Fibroblast of skin of right biceps (primary cell): ENCODE measurements at regions not wholly inside any gene's neighbourhood (a gene's known extent, or its start where the extent isn't known, plus 50 kb on each side); places are given as distances from the start of the nearest gene placed in this dataset.

ENCODE experiments used
- DNase-seq: peaks from one replicate; pipeline ENCODE4 v3.0.0-alpha.2; 2013

DNA sequence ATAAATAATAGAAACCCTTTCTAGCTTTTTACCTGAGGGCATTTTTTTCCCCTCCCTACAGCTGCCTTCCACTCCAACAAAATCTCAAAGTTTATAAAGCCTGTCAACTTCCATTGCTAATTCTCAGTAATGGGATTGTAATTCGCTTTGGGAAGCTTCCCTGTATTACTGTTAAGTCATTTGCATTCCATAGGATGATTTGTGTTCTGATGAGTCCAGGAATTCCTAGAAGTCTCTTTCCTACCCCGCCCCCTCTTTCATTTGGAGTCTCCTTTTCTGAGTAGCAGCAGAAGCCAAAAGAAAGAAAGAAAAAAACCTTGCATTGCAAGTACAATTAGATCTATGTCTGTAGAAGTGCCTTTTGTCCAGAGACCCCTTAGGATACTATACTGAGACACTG lies 1033.3 kb downstream of the IGSF11 start:
- DNase-seq, result peak; percentile 36

DNA sequence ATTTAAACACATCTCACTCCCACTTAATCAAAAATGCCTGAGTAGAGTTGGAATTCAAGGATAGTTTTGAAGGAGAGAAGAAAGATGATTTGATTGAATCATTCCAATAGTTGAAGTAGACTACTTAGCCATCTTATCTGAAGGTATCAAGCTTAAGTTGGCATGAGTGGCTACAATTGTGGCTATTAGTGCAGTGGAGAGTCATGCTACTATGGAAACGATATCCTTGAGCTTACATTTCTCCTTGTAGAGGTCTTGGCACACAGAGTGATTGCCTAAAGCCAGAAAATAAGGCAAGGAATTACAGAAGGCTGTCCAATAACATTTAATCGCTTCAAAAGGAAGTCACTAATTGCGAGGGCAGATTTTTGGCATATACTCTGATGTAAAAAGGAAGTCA lies 1022.7 kb downstream of the IGSF11 start:
- DNase-seq, result no peak

DNA sequence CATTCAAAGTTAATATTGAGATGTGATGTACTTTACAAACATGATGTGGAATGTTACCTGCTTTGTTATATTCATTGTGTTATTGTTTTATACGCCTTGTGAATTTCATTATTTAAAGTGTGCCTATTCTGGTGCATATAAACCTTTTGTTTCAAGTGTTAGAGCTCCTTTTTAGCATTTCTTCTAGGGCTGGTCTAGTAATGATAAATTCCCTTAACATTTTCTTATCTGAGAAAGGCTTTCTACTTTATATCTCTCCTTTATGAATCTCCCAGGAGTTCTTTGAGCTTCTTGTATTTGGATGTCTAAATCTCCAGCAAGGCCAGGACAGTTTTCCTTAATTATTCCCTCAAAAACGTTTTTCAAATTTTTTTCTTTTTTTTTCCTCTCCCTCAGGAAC lies 1005.6 kb downstream of the IGSF11 start:
- DNase-seq, result no peak

DNA sequence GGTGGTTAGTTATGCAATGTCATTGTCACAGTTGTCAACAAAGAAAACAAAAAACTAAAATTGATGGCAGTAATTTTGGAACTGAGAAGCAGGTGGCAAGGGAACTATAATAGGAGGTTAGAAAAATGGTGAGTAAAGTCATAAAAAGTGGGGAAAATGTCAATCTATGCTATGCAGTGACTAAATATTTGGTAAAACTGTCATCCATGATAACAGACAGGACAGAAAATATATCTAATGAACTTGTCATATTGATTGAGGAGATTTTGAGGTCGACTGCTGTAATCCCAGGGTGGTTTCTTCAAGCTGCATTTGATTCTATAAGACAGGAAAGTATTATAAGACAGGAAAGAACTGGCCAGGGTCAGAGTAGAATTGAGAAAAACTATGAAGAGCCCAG lies 998.4 kb downstream of the IGSF11 start:
- DNase-seq, result no peak

DNA sequence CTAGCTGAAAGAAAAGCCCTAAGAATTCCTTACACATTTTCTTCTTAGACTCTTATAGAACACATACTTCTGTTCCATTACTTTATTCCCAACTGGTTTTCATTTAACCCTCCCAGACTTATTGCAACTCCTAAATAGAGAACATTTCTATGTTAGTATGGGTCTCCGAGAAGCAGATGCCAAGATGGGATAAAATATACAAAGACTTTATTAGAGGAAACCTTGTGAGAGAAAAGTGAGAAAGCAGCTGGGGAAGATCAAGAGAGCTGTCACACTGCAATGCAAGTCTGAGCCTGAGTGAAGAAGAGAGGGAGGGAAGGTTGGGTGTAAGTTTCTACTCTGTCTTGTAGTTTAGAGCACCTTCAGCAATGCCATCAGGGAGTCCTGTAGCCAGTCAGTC lies 979.3 kb downstream of the IGSF11 start:
- no peak for DNase-seq

DNA sequence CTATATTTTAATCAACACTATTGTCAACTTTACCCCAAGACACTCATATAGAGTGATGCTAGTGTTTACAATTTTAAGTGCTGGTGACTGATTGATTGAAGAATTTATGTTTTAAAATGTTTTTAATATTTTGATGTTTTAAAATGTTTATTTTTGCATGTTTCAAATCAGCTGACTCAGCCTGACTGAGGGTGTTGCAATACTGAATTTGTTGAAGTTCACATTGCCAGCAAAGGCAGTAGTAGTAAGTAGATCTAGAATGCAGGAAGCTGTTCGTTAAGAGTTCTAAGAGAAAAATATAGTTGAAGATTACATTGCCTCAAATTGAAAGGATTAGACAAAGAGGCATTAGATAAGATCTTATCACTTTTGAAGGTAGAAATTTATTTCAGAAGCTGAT lies 977.6 kb downstream of the IGSF11 start:
- no peak for DNase-seq

DNA sequence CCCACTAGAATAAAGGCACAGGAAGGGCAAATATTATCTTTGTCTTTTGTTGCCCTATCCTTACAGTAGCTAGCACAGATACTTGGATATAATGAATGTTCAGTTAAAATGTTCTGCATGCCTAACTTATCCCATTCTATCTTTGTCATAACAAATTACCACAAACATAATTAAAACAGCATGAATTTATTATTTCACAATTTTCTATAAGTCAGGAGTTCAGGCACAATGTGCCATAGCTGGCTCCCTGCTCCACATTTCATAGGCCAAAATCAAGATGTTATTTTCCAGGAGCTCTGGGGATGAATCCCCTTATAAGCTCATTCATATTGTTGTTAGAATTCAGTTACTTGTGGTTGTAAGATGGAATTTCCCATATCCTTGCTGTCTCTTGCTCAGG lies 975.5 kb downstream of the IGSF11 start:
- DNase-seq, result peak; percentile 3

DNA sequence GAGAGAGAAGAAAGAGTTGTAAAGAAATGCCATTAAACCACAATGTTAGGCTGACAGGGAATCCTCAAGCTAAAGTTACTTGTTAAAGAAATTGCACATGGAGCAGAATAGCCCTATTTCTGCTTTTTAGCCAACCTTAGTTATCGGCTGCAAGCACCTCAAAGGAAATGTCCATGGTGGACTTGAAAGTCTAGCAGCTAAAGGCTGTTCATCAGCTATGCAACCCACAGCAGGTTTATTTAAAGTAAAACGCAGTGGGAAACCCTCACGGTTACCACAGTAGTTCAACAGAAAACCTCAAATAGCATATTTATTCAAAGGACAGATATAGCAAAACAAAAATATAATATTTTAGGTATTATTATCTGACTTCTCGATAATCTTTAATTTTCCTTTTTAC lies 967.2 kb downstream of the IGSF11 start:
- no peak for DNase-seq

DNA sequence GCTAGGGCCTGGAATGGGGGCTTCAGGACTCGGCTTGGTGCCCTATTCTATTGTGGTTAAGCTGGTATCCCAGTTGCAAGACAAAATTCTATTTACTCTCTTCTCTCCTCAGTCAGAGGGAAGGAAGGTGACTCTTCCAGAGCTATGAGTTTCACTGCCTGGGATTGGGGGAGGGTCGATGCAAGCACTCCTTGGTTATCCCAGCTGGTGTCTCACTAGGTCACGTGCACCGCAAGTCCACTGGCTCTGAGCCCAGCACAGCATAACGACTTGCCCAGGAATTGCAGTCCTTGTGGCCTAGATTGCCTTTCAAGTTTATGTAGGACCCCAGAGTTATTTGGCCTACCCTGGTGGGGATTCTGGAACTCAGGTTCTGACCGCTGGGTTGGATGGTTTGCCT lies 958.8 kb downstream of the IGSF11 start:
- peak; percentile 4 for DNase-seq

DNA sequence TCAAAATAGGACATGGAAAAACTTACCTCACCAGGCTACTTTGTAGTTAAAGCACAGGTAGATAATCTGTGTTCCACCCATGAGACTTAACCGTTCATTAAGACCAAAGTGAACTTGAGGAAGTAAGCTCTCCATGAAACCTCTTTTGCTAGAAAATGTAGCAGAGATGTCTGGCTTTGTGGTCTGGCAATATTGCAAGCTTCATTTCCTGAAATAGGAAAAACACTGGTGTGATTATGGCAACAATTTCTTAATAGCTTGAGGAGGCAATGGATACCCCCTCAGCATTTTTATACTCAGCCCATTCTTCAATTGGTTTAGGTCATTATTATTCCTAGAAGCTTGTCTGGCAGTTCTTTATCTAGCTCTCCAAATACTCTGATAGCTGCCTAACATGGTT lies 957.3 kb downstream of the IGSF11 start:
- no peak for DNase-seq

DNA sequence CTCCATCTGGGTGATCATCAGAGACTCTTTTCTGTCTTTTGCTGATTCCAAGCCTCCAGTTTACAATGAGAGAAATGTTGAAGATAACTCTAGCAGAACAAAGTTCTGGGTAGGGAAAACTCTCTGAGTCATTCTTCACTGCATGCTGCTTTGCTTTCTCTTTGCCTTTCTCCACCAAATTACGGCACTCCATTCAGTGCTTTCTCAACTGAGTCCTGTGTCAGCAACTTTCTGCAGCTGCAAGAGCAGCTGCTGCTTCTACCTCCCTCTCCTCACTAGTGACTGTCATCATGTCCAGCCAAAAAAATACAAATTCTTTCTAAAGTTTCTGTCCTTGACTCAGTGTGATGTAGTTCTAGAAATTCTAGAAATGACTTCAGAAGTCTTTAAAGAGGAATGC lies 953.8 kb downstream of the IGSF11 start:
- no peak for DNase-seq

DNA sequence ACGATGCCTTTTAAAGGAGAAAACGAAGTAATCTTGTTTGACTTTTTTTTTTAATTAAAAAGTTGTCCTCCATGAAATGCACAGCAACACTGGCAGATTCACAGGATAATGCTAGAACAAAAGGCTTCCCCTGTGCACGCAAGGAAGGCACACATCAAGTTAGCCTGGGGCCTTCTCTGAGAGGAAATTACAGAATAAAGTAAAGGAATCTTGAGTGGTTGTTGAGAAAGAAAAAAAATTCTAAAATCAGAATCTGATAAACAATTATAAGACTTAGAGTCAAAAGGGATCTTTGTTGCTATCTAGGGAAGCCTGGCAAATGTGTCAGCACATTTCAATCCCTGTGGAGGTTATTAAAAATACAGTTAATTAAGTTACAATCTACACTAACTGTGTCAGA lies 946.0 kb downstream of the IGSF11 start:
- DNase-seq, result no peak

DNA sequence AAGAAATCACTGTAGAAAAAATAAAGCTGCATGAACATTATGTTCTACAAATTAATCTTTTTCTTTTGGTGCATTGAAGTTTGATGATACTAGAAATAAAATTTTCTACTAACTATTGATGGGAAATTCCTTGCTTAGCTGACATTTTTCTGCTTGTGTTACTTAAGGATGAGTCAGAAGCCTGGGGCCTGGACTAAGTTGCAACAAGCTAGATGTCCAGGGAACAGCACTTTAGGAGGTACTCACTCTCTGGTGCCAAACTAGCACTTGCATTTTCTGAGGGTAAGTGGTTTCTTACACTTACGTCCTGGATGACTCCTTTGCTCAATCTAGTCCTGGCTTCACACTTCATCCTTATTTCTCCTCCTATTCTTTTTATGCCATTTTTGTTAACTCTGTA lies 945.1 kb downstream of the IGSF11 start:
- DNase-seq, result no peak

DNA sequence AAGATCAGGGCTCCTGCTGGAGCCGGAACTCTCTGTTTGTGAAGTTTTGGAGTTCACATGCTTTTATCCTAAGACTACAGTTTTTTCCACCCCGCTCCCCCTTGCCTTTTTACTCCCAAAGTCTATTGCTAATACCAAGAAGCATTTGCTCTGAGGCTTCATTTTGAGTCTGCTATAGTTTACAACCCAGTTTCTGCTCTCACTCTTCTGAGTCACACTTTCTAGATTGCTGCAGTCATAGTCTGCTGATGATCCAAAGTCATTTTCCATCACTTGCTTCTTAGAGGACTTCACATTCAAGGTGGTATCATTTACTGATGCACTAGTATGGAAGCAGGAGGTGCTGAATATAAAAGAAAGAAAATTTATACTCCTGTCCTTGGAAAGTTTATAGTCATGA lies 937.4 kb downstream of the IGSF11 start:
- no peak for DNase-seq

DNA sequence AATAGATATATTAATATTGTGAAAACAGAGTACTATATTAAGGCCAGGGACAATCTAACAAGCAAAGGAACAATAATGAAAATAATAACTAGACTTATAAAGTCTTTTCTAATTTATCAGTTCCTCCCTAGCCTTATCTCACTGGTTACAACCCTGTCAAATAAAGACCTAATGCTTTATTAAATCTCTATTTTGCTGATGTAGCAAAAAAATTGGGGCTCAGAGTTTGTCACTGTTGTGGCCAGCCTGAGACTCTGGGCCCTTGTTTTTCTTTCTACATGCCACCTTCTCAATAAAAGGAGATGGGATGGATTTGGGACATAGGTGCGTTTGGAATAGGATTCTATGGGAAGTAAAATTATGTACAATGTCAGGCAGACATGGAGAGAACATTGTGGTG lies 937.0 kb downstream of the IGSF11 start:
- DNase-seq, result no peak

DNA sequence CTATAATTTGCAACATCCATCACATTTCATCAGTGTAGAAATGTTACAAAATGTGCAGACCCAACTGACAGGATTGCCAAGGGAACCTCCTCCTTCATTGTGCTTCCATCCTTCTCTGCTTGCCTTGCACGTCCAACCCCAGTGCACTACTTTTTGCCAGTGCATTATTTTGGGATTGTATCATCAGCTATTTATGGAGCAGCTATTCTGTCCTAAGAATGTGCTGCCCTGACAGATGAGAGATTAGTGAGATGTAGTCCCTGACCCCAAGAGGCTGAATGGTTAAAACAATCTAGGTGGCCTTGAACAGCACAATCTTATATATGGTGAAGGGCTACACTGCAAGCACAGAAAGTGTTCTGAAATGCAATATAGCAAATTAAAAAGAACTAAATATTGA lies 935.8 kb downstream of the IGSF11 start:
- peak; percentile 5 for DNase-seq

DNA sequence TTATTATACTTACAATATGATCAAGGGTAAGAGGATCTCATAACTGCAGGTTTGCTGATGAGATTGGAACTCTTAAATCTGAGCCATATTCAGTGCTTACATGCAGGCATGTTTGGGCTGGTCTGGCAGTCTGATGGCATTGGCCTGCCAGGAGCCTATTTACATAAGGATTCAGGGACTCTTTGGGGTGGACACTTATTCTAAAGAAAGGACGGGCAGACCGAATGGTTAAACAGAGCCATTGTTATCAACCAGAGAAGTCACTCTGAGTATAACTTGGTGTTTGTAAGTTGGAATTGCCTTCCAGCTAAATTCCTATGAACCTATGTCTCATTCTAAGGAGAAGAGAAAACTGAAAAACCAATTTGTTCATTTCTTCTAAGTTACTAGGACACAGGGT lies 932.8 kb downstream of the IGSF11 start:
- DNase-seq, result no peak

DNA sequence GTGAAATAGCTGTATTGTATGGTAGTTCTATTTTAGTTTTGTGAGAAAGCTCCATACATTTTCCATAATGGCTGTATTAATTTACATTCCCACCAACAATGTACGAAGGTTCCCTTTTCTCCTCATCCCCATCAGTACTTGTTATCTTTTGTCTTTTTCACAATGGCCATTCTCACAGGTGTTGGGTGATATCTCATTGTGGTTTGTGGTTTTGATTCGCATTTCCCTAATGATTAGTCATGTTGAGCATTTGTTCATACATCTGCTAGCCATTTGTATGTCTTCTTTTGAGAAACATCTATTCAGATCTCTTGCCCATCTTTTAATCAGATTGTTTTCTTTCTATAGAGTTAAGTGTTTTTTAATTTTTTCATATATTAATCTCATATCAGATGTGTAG lies 931.9 kb downstream of the IGSF11 start:
- DNase-seq, result no peak

DNA sequence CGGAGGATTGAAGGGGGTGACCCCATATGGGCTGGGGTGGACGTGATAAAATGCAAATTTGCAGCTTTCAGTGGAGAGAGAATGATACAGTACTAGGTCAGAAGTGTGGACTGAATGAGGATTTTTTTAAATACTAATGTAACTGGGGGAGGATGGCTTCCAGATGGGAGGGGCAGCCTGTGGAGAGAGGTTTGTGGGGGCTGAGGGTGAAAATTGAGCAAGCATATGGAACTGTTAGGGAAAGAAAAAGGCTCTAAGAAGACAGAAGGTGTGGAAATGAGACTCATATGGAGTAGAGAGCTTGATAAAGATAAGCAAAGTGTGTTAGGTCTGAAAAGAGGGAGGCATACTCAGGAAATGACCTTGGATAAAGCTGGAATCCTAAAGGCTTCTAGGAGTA lies 926.4 kb downstream of the IGSF11 start:
- DNase-seq, result no peak

DNA sequence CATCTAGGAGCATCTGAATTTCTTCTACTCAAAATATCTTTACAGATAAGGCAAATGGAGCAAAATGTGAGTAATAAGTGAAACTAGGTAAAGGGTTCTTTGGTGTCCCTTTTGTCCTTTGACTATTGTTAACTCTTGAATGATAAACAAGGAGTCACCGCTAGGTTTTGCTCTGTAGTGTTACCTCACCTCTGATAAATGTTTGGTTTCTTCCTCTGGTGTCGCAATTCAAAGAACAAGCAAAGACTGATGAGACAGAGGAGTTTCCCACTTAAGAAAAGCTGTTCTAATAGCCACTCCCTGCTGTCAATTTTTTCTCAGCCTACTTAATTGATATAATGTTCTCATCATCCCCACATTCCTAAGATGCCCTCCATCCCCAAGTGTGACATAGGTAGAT lies 925.9 kb downstream of the IGSF11 start:
- DNase-seq, result no peak

DNA sequence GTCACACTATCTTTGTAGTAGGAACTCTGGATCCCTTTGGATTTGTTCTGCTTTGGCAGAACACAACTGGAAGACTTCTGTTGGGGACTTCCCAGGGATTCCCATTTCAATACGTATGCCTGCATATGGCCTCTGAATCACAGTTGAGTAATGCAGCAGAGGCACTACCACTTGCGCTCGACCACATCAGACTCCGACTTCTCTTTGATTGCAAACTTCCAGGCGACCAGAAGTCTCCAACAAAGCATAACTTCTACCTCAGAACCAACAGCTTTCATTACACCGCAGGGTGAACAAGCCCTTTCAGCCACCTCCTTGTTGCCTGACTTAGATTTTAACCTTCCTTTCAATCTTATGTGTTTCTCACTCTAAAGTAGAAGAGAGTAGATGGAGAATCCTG lies 924.4 kb downstream of the IGSF11 start:
- DNase-seq, result peak; percentile 27

DNA sequence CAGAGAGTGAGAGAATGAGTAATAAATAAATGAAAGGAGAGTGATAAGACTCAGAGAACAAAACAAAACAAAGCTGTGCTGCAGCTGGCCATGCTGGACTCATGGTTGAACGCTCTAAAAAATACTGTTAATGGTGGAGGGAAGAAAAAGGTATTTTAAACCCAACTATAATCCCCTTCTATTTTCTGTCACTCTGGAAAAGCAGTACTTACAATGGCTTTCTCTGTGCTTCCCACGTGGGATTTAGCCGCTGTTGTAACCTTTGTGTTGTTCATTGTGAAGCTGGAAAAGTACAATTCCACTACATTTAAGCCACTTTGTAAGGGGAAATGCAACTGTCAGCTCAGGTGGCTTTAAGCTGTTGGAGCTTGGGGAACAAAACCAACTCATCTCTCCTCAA lies 917.7 kb downstream of the IGSF11 start:
- no peak for DNase-seq

DNA sequence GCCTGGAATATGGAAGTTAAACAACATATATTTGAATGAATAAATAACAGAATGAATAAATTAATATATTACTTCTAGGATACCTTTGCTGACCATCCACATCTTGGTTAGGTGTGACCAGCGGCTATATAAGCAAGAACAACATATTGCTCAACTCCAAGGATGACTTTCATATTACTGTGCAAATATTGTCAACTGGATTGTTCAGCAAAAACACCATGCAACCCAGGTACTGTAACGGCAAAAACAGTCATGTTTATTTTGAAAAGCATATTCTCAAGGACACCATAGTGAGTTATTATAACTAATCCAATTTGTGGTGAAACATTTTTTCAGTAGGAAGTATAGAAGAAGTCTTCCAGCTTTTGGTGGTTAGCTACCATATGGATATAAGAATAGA lies 907.9 kb downstream of the IGSF11 start:
- DNase-seq, result no peak

DNA sequence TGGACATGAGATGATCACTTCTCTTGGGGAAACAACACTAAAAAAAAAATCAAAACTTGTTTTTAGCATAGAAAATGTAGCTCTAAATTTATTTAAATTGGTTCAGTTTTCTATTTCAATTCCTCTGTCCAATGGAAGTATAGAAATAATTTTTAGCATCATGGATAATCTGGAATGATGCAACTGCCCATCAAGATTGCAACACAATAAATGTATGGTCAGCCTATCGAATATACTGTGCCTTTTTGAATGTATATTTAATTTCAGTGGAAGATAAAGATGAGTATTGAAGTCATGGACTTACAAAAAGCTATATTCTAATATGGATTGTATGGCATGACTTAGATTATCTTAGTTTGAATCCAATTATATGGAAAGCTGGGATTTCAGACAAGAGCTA lies 906.7 kb downstream of the IGSF11 start:
- no peak for DNase-seq

DNA sequence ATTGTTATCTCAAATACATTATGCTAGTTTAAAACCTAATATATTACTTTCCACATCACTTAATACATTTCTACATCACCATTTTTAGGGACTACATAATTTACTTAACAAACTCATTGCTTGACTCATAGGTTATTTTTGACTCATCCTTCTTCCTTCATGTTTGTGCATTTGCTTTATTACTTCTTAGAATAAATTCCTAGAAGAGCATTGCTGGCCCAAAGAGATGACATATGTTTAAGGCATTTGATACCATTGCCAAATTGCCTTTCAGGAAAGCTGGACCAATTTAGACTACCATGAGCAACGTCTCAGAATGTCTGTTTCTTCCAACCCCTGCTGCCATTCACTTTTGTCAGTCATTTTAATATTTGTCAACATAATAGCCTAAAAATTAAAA lies 905.8 kb downstream of the IGSF11 start:
- DNase-seq, result peak; percentile 85

DNA sequence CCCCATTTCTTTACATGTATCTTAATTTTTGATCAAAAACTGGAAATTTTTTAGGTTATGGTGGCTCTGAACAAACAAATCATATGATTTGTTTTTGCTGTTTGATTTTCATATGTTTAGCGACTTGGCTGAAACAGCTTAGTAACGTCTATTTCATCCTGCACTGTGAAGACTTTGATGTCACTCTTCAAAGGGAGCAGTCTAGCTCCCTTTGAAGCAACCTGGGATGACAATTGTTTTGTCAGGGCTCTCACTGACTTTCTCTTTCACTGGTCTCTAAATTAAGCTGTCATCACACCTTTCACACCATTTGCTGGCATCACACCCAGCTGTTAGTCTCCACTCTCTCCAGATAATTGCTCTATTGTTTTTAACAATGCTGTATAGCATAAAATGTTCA lies 896.9 kb downstream of the IGSF11 start:
- no peak for DNase-seq
